Prostate gland (tissue), 2 donors: ENCODE measurements at regions not wholly inside any gene's neighbourhood (a gene's known extent, or its start where the extent isn't known, plus 50 kb on each side); places are given as distances from the start of the nearest gene placed in this dataset.

Experiments used
- DNase-seq: peaks from one replicate; pipeline ENCODE4 v3.0.0-alpha.2; 2019; ENCODE audit warnings: low spot score
- H3K27ac ChIP-seq, 2 donors: fragments of 200-600 bp; sonication (generic); 2 replicates each; pipeline ENCODE4 v1.5.1; 2017 to 2019
- H3K27me3 ChIP-seq: fragments of 200-600 bp; sonication (generic); replicated peaks from 2 replicates; pipeline ENCODE4 v1.5.1; 2019; ENCODE audit not compliant: insufficient read depth
- H3K36me3 ChIP-seq, 2 donors: fragments of 200-600 bp; sonication (generic); 1 replicate in 1 of 2; 2 replicates in 1 of 2; pipeline versions ENCODE4 v1.5.1 to v1.8.1; 2017 to 2019
- H3K4me1 ChIP-seq: fragments of 200-600 bp; sonication (generic); replicated peaks from 2 replicates; pipeline ENCODE4 v1.5.1; 2019
- H3K4me3 ChIP-seq, 2 donors: fragments of 200-600 bp; sonication (generic); 2 replicates each; pipeline ENCODE4 v1.5.1; 2017 to 2019
- H3K9me3 ChIP-seq: fragments of 200-600 bp; sonication (generic); 2 replicates; pipeline ENCODE4 v1.5.1; 2017
- CTCF ChIP-seq, 4 experiments: fragments of 200-600 bp in 2 of 4; fragments of 450-650 bp in 2 of 4; sonication (generic) in 2 of 4; IDR thresholded peaks; 1 replicate in 3 of 4; 2 replicates in 1 of 4; pipeline ENCODE4 v1.5.1; 2016 to 2019; ENCODE audit warnings: antibody characterized with exemption in 4 of 4, mild to moderate bottlenecking in 2 of 4, moderate library complexity in 2 of 4
- POLR2A ChIP-seq: fragments of 450-650 bp; IDR thresholded peaks from one replicate; pipeline ENCODE4 v1.6.1; 2016; ENCODE audit warnings: antibody characterized with exemption, mild to moderate bottlenecking
- POLR2AphosphoS5 ChIP-seq: sonication (generic); formaldehyde crosslinking; IDR thresholded peaks from one replicate; pipeline ENCODE4 v1.6.1; 2017; ENCODE audit warnings: antibody characterized with exemption
- WGBS: methylation state at CpG from one replicate; pipeline ENCODE4 v1.1.5; 2018; 5-methylcytosine and 5-hydroxymethylcytosine counted together
- intact Hi-C: fragments of 100-400 bp; cut with DNase I; formaldehyde crosslinking; loops from one replicate; pipeline ENCODE4 v1.14.2; 2022

GRCh38 chr5:134462047-134462575 lies 50.4 kb upstream of the CDKN2AIPNL start:
- Histone ChIP-seq H3K27ac (no peak overlapping the region), H3K4me3 (no peak overlapping the region), H3K27me3 (no peaks in the 10 kb centered on the region), H3K9me3 (no peaks in the 10 kb centered on the region), H3K4me1 (peaks cover 4% of the 10 kb centered on the region), H3K36me3 (no peaks in the 10 kb centered on the region)
- intact Hi-C loops, result loop anchor here (10.0 kb wide), 1 partner anchor 47 kb away; the partner anchor contains the start of gene CDKN2AIPNL
- no peak for TF ChIP-seq POLR2A
- TF ChIP-seq CTCF (IDR thresholded peaks at IDR 0.05), result no peak
- TF ChIP-seq POLR2AphosphoS5, result no peak
- 87% methylated on average over 2 of the region's 2 CpGs for WGBS
- DNase-seq, result no peak
